ENCODE measurements at regions not wholly inside any gene's neighbourhood (a gene's known extent, or its start where the extent isn't known, plus 50 kb on each side); places are given as distances from the start of the nearest gene placed in this dataset.

- Mint-ChIP-seq H3K9me3 (peaks cover 9% of the 10 kb centered on the region), H3K27me3 (ENCODE audit: low read depth) (no peaks in the 10 kb centered on the region), H3K36me3 (ENCODE audit: low read depth) (peaks cover 5% of the 10 kb centered on the region), H3K4me1 (peaks cover 8% of the 10 kb centered on the region), H3K4me3 (no peak overlapping the region), H3K27ac (ENCODE audit: unreplicated experiment) (no peak overlapping the region)
- no peak for DNase-seq (ENCODE audit: low read depth, low spot score)
- TF ChIP-seq CTCF (conservative IDR thresholded peaks at IDR 0.05), result no peak
These were observed 471.6 kb upstream of the ADGRL4 start for GRCh38 chr1:79478160-79478559.

- H3K4me1 Mint-ChIP-seq, result peaks cover 8% of the 10 kb centered on the region
- peaks cover 2% of the 10 kb centered on the region for H3K9me3 Mint-ChIP-seq
- no peak overlapping the region for H3K27ac Mint-ChIP-seq (ENCODE audit: unreplicated experiment)
- no peak overlapping the region for H3K4me3 Mint-ChIP-seq
- DNase-seq (ENCODE audit: low read depth, low spot score), result no peak
- no peak for TF ChIP-seq CTCF (conservative IDR thresholded peaks at IDR 0.05)
- H3K36me3 Mint-ChIP-seq (ENCODE audit: low read depth), result no peaks in the 10 kb centered on the region
- H3K27me3 Mint-ChIP-seq (ENCODE audit: low read depth), result no peaks in the 10 kb centered on the region
These were observed 465.6 kb upstream of the ADGRL4 start for GRCh38 chr1:79472067-79472656.

- H3K27me3 Mint-ChIP-seq (ENCODE audit: low read depth), result no peaks in the 10 kb centered on the region
- H3K4me3 Mint-ChIP-seq, result no peak overlapping the region
- no peaks in the 10 kb centered on the region for H3K4me1 Mint-ChIP-seq
- no peak overlapping the region for H3K27ac Mint-ChIP-seq (ENCODE audit: unreplicated experiment)
- DNase-seq (ENCODE audit: low read depth, low spot score), result no peak
- no peak for TF ChIP-seq CTCF (conservative IDR thresholded peaks at IDR 0.05)
- H3K9me3 Mint-ChIP-seq, result peaks cover 10% of the 10 kb centered on the region
- H3K36me3 Mint-ChIP-seq (ENCODE audit: low read depth), result no peaks in the 10 kb centered on the region
These were observed 462.6 kb upstream of the ADGRL4 start for GRCh38 chr1:79469139-79469538.

- no peak overlapping the region for H3K27ac Mint-ChIP-seq (ENCODE audit: unreplicated experiment)
- H3K4me1 Mint-ChIP-seq, result no peaks in the 10 kb centered on the region
- H3K9me3 Mint-ChIP-seq, result peaks cover 11% of the 10 kb centered on the region
- H3K36me3 Mint-ChIP-seq (ENCODE audit: low read depth), result peaks cover 5% of the 10 kb centered on the region
- H3K27me3 Mint-ChIP-seq (ENCODE audit: low read depth), result no peaks in the 10 kb centered on the region
- TF ChIP-seq CTCF (conservative IDR thresholded peaks at IDR 0.05), result no peak
- no peak for DNase-seq (ENCODE audit: low read depth, low spot score)
- no peak overlapping the region for H3K4me3 Mint-ChIP-seq
These were observed 454.4 kb upstream of the ADGRL4 start for GRCh38 chr1:79460773-79461436.

- Mint-ChIP-seq H3K27me3 (ENCODE audit: low read depth) (no peaks in the 10 kb centered on the region), H3K4me1 (no peaks in the 10 kb centered on the region), H3K36me3 (ENCODE audit: low read depth) (no peaks in the 10 kb centered on the region), H3K27ac (ENCODE audit: unreplicated experiment) (no peak overlapping the region), H3K9me3 (peaks cover 7% of the 10 kb centered on the region), H3K4me3 (no peak overlapping the region)
- no peak for TF ChIP-seq CTCF (conservative IDR thresholded peaks at IDR 0.05)
- no peak for DNase-seq (ENCODE audit: low read depth, low spot score)
These were observed 451.2 kb upstream of the ADGRL4 start for GRCh38 chr1:79457562-79458224.
